GM12878 (cell line): ENCODE measurements at regions not wholly inside any gene's neighbourhood (a gene's known extent, or its start where the extent isn't known, plus 50 kb on each side); places are given as distances from the start of the nearest gene placed in this dataset.

Experiments used
- TF ChIP-seq, protein P1 (sequence below): fragments of 450-650 bp; IDR thresholded peaks from 2 replicates; pipeline ENCODE4 v1.6.1; 2014; ENCODE audit warnings: mild to moderate bottlenecking
- TF ChIP-seq, protein P2 (sequence below): fragments of 450-650 bp; IDR thresholded peaks from 2 replicates; pipeline ENCODE4 v1.6.1; 2016; ENCODE audit warnings: mild to moderate bottlenecking, moderate library complexity, borderline replicate concordance

DNA sequence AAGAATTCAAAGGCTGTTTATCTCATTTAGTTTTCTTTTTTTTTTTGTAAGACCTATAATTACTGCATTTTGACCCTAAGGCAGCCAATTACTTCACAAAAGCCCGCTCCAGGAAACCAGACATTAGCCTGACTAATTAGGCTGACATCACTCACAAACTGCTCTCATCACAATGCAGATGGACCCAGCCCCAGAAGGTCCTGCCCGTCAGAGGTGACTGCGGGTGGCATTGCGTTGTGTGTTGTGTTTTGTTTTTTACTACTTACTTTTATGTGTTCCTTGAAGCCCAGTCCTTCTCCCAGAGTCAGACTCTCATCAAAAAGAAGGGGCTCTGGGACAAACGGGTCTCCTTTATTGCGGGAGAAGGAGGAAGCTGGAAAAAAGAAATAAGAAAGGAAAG lies 172.2 kb downstream of the HSD17B3 start:
- TF ChIP-seq, protein P1, sequence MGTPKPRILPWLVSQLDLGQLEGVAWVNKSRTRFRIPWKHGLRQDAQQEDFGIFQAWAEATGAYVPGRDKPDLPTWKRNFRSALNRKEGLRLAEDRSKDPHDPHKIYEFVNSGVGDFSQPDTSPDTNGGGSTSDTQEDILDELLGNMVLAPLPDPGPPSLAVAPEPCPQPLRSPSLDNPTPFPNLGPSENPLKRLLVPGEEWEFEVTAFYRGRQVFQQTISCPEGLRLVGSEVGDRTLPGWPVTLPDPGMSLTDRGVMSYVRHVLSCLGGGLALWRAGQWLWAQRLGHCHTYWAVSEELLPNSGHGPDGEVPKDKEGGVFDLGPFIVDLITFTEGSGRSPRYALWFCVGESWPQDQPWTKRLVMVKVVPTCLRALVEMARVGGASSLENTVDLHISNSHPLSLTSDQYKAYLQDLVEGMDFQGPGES: no peak
- TF ChIP-seq, protein P2, sequence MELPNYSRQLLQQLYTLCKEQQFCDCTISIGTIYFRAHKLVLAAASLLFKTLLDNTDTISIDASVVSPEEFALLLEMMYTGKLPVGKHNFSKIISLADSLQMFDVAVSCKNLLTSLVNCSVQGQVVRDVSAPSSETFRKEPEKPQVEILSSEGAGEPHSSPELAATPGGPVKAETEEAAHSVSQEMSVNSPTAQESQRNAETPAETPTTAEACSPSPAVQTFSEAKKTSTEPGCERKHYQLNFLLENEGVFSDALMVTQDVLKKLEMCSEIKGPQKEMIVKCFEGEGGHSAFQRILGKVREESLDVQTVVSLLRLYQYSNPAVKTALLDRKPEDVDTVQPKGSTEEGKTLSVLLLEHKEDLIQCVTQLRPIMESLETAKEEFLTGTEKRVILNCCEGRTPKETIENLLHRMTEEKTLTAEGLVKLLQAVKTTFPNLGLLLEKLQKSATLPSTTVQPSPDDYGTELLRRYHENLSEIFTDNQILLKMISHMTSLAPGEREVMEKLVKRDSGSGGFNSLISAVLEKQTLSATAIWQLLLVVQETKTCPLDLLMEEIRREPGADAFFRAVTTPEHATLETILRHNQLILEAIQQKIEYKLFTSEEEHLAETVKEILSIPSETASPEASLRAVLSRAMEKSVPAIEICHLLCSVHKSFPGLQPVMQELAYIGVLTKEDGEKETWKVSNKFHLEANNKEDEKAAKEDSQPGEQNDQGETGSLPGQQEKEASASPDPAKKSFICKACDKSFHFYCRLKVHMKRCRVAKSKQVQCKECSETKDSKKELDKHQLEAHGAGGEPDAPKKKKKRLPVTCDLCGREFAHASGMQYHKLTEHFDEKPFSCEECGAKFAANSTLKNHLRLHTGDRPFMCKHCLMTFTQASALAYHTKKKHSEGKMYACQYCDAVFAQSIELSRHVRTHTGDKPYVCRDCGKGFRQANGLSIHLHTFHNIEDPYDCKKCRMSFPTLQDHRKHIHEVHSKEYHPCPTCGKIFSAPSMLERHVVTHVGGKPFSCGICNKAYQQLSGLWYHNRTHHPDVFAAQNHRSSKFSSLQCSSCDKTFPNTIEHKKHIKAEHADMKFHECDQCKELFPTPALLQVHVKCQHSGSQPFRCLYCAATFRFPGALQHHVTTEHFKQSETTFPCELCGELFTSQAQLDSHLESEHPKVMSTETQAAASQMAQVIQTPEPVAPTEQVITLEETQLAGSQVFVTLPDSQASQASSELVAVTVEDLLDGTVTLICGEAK: no peak
